HEK293 (cell line): ENCODE measurements at regions not wholly inside any gene's neighbourhood (a gene's known extent, or its start where the extent isn't known, plus 50 kb on each side); places are given as distances from the start of the nearest gene placed in this dataset.

Source experiments
- CTCF ChIA-PET: fragments of 350-600 bp; formaldehyde crosslinking; extraction: SDS; loops from one replicate; lab custom pipeline; 2021; ENCODE audit warnings: antibody characterized with exemption; lab: Yijun Ruan, JAX
- POLR2A ChIA-PET: fragments of 300-600 bp; formaldehyde crosslinking; extraction: SDS; loops from one replicate; lab custom pipeline; 2020; ENCODE audit warnings: antibody characterized with exemption, inconsistent platforms; lab: Yijun Ruan, JAX
- H3K27ac ChIP-seq: fragments of 200-500 bp; sonication (Bioruptor generic); 2 replicates; pipeline ENCODE4 v1.5.1; 2014; ENCODE audit warnings: low read depth, low read length, control low read depth, inconsistent platforms; ENCODE audit errors: extremely low read depth
- H3K36me3 ChIP-seq, 2 experiments: fragments of 200-500 bp in 1 of 2; sonication (Bioruptor generic) in 1 of 2; 1 replicate in 1 of 2; 2 replicates in 1 of 2; pipeline ENCODE4 v1.5.1; 2014 to 2017; ENCODE audit warnings: inconsistent platforms in 2 of 2, low read length in 2 of 2; ENCODE audit not compliant: control insufficient read depth in 2 of 2, insufficient read depth in 1 of 2
- H3K4me1 ChIP-seq: fragments of 200-500 bp; sonication (Bioruptor generic); 2 replicates; pipeline ENCODE4 v1.5.1; 2014; ENCODE audit warnings: mild to moderate bottlenecking, low read length, inconsistent platforms; ENCODE audit not compliant: control insufficient read depth, insufficient read depth
- H3K4me3 ChIP-seq: 2 replicates; pipeline ENCODE4 v1.5.1; 2011; ENCODE audit warnings: low read depth, mild to moderate bottlenecking, control low read depth, low read length, moderate library complexity
- H3K9me3 ChIP-seq: fragments of 200-500 bp; sonication (Bioruptor generic); 2 replicates; pipeline ENCODE4 v1.5.1; 2014; ENCODE audit warnings: low read depth, low read length, inconsistent platforms; ENCODE audit not compliant: control insufficient read depth, insufficient read depth
- INSM2 ChIP-seq: fragments of 450-650 bp; formaldehyde crosslinking; IDR thresholded peaks from 2 replicates; pipeline ENCODE4 v1.5.1; 2016; ENCODE audit warnings: missing biosample characterization, missing genetic modification characterization
- OSR2 ChIP-seq: fragments of 450-650 bp; formaldehyde crosslinking; IDR thresholded peaks from 2 replicates; pipeline ENCODE4 v1.5.1; 2016; ENCODE audit warnings: missing biosample characterization, missing genetic modification characterization
- PRDM1 ChIP-seq: fragments of 450-650 bp; formaldehyde crosslinking; IDR thresholded peaks from 2 replicates; pipeline ENCODE4; 2016; ENCODE audit warnings: missing biosample characterization, missing genetic modification characterization
- PRDM6 ChIP-seq: fragments of 450-650 bp; formaldehyde crosslinking; IDR thresholded peaks from 2 replicates; pipeline ENCODE4 v1.5.1; 2017; ENCODE audit warnings: missing biosample characterization, missing genetic modification characterization
- YY1 ChIP-seq: fragments of 450-650 bp; formaldehyde crosslinking; IDR thresholded peaks from 2 replicates; pipeline ENCODE4 v1.5.1; 2018; ENCODE audit warnings: missing biosample characterization, missing genetic modification characterization
- ZBTB26 ChIP-seq: fragments of 450-650 bp; formaldehyde crosslinking; optimal IDR thresholded peaks from 2 replicates; pipeline ENCODE3; 2016; ENCODE audit warnings: missing biosample characterization, mild to moderate bottlenecking, missing genetic modification characterization
- ZNF18 ChIP-seq: fragments of 450-650 bp; formaldehyde crosslinking; IDR thresholded peaks from 2 replicates; pipeline ENCODE4 v1.5.1; 2016; ENCODE audit warnings: missing biosample characterization, missing genetic modification characterization
- ZNF514 ChIP-seq: fragments of 450-650 bp; formaldehyde crosslinking; IDR thresholded peaks from 2 replicates; pipeline ENCODE4 v1.5.1; 2016; ENCODE audit warnings: missing biosample characterization, missing genetic modification characterization
- ZNF549 ChIP-seq: fragments of 450-650 bp; IDR thresholded peaks from 2 replicates; pipeline ENCODE4 v1.5.1; 2018; ENCODE audit warnings: missing biosample characterization, missing genetic modification characterization, mild to moderate bottlenecking, inconsistent platforms, moderate library complexity
- ZNF561 ChIP-seq: fragments of 450-650 bp; IDR thresholded peaks from 2 replicates; pipeline ENCODE4 v1.5.1; 2018; ENCODE audit warnings: missing biosample characterization, missing genetic modification characterization, borderline replicate concordance
- ZNF571 ChIP-seq: fragments of 450-650 bp; formaldehyde crosslinking; IDR thresholded peaks from 2 replicates; pipeline ENCODE4 v1.5.0; 2017; ENCODE audit warnings: missing biosample characterization, missing genetic modification characterization
- ZNF600 ChIP-seq: fragments of 450-650 bp; formaldehyde crosslinking; IDR thresholded peaks from 2 replicates; pipeline ENCODE4 v1.5.1; 2016; ENCODE audit warnings: missing biosample characterization, missing genetic modification characterization
- ZNF621 ChIP-seq: fragments of 450-650 bp; formaldehyde crosslinking; IDR thresholded peaks from 2 replicates; pipeline ENCODE4 v1.5.1; 2017; ENCODE audit warnings: missing biosample characterization, missing genetic modification characterization
- ZNF626 ChIP-seq: fragments of 450-650 bp; sonication (Bioruptor Pico); formaldehyde crosslinking; IDR thresholded peaks from 2 replicates; pipeline ENCODE4 v1.5.1; 2018; ENCODE audit warnings: missing biosample characterization, missing genetic modification characterization, inconsistent platforms
- ZSCAN23 ChIP-seq: fragments of 450-650 bp; formaldehyde crosslinking; IDR thresholded peaks from 2 replicates; pipeline ENCODE4 v1.5.1; 2016; ENCODE audit warnings: missing biosample characterization, missing genetic modification characterization
- TF ChIP-seq, protein P1 (sequence below): fragments of 450-650 bp; IDR thresholded peaks from 2 replicates; pipeline ENCODE4 v1.5.1; 2018; ENCODE audit warnings: missing biosample characterization, missing genetic modification characterization
- TF ChIP-seq, protein P2 (sequence below): fragments of 450-650 bp; formaldehyde crosslinking; IDR thresholded peaks from 2 replicates; pipeline ENCODE4 v1.5.1; 2016; ENCODE audit warnings: missing biosample characterization, missing genetic modification characterization

DNA sequence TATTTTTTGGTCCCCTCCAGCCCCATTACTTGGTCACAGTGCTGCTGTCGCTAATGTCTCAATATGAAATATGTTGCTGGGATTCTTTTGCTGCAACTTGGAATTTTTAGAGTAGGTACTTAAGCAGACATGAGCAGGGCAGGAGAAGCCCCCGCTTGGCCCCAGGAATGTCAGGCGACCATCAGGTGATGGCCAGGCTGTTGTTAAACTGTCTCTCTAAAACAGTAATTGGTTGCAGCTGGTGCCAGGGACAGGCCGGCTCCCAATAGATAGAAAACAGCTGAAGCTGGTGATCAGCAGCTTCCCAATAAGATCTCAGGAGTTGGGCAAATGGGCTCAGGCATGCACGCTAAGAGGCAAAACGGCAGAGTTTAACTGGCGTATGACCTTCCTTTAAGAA, 329.9 kb upstream of the TBL1XR1 start (continued):
- no peak for TF ChIP-seq ZNF18 (tag by site-specific recombination)
- TF ChIP-seq ZNF561: no peak
- TF ChIP-seq PRDM6: no peak
- TF ChIP-seq ZNF621: no peak
- no peak for TF ChIP-seq ZNF514
- no peak for TF ChIP-seq ZNF600
- TF ChIP-seq ZNF571 (tag by site-specific recombination): no peak
- no peak for TF ChIP-seq ZSCAN23 (tag by site-specific recombination)
- TF ChIP-seq ZBTB26 (tag by site-specific recombination): no peak
- TF ChIP-seq, protein P1, sequence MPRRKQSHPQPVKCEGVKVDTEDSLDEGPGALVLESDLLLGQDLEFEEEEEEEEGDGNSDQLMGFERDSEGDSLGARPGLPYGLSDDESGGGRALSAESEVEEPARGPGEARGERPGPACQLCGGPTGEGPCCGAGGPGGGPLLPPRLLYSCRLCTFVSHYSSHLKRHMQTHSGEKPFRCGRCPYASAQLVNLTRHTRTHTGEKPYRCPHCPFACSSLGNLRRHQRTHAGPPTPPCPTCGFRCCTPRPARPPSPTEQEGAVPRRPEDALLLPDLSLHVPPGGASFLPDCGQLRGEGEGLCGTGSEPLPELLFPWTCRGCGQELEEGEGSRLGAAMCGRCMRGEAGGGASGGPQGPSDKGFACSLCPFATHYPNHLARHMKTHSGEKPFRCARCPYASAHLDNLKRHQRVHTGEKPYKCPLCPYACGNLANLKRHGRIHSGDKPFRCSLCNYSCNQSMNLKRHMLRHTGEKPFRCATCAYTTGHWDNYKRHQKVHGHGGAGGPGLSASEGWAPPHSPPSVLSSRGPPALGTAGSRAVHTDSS: no peak
- TF ChIP-seq PRDM1 (tag by site-specific recombination): no peak
- TF ChIP-seq YY1 (tag by site-specific recombination): no peak
- TF ChIP-seq OSR2 (tag by site-specific recombination): no peak
- TF ChIP-seq, protein P2, sequence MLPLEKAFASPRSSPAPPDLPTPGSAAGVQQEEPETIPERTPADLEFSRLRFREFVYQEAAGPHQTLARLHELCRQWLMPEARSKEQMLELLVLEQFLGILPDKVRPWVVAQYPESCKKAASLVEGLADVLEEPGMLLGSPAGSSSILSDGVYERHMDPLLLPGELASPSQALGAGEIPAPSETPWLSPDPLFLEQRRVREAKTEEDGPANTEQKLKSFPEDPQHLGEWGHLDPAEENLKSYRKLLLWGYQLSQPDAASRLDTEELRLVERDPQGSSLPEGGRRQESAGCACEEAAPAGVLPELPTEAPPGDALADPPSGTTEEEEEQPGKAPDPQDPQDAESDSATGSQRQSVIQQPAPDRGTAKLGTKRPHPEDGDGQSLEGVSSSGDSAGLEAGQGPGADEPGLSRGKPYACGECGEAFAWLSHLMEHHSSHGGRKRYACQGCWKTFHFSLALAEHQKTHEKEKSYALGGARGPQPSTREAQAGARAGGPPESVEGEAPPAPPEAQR: no peak
- TF ChIP-seq INSM2: no peak

- Histone ChIP-seq H3K36me3 (no peaks in the 10 kb centered on the region), H3K4me1 (no peaks in the 10 kb centered on the region), H3K27ac (no peak overlapping the region), H3K4me3 (no peak overlapping the region), H3K9me3 (no peaks in the 10 kb centered on the region)
- ChIA-PET CTCF (no interaction called here), POLR2A (no interaction called here)
- peak; percentile 71; the same call in 1 of the 2 replicates for TF ChIP-seq ZNF549
- no peak for TF ChIP-seq ZNF626 (tag by site-specific recombination)
Observed at GRCh38 chr3:177528306-177529070, 331.2 kb upstream of the TBL1XR1 start.
